Keratinocyte (primary cell): ENCODE measurements at regions not wholly inside any gene's neighbourhood (a gene's known extent, or its start where the extent isn't known, plus 50 kb on each side); places are given as distances from the start of the nearest gene placed in this dataset.

Source experiments
- DNase-seq: peaks from one replicate; pipeline ENCODE4 v3.0.0-alpha.2; 2011; ENCODE audit warnings: low read depth, missing footprints, low spot score
- FAIRE-seq: peaks from 2 replicates; lab custom pipeline; 2011; peaks lifted over from hg19 to GRCh38; lab: Jason Lieb, UNC
- H2AFZ ChIP-seq: 2 replicates; pipeline ENCODE4 v1.6.0; 2012; ENCODE audit warnings: low read length, control low read depth, inconsistent platforms; ENCODE audit not compliant: control insufficient read depth
- H3K27ac ChIP-seq: 2 replicates; pipeline ENCODE4 v1.5.1; 2011; ENCODE audit warnings: low read length; ENCODE audit not compliant: control insufficient read depth, insufficient read depth
- H3K27me3 ChIP-seq: 3 replicates; pipeline ENCODE4 v1.6.0; 2011; ENCODE audit warnings: low read length; ENCODE audit not compliant: control insufficient read depth, insufficient read depth; ENCODE audit errors: extremely low read depth
- H3K36me3 ChIP-seq, 2 experiments: 2 replicates in 1 of 2; 3 replicates in 1 of 2; pipeline ENCODE4 v1.5.1; 2011; ENCODE audit warnings: low read length in 2 of 2, mild to moderate bottlenecking in 1 of 2; ENCODE audit not compliant: control insufficient read depth in 2 of 2, insufficient read depth in 2 of 2; ENCODE audit errors: extremely low read depth in 1 of 2
- H3K4me1 ChIP-seq: 3 replicates; pipeline ENCODE4 v1.5.1; 2011; ENCODE audit warnings: low read length; ENCODE audit not compliant: control insufficient read depth, insufficient read depth; ENCODE audit errors: extremely low read depth
- H3K4me2 ChIP-seq: 3 replicates; pipeline ENCODE4 v1.6.0; 2011; ENCODE audit warnings: low read depth, low read length; ENCODE audit not compliant: control insufficient read depth, insufficient read depth; ENCODE audit errors: extremely low read depth
- H3K4me3 ChIP-seq, 3 experiments: fragments of 200-600 bp in 1 of 3; sonication (generic) in 1 of 3; 2 replicates in 2 of 3; 3 replicates in 1 of 3; pipeline ENCODE4 v1.5.1; 2011 to 2016; ENCODE audit warnings: low read length in 3 of 3, mild to moderate bottlenecking in 3 of 3, control low read depth in 2 of 3, inconsistent platforms in 1 of 3, low read depth in 1 of 3, mixed read lengths in 1 of 3, mixed run types in 1 of 3, moderate library complexity in 1 of 3; ENCODE audit not compliant: control insufficient read depth in 2 of 3, insufficient read depth in 2 of 3; ENCODE audit errors: extremely low read depth in 1 of 3
- H3K79me2 ChIP-seq: 2 replicates; pipeline ENCODE4 v1.6.0; 2012; ENCODE audit warnings: low read length; ENCODE audit not compliant: control insufficient read depth, insufficient read depth
- H3K9ac ChIP-seq: 3 replicates; pipeline ENCODE4 v1.6.0; 2011; ENCODE audit warnings: low read length; ENCODE audit not compliant: control insufficient read depth, insufficient read depth; ENCODE audit errors: extremely low read depth
- H3K9me1 ChIP-seq: 3 replicates; pipeline ENCODE4 v1.6.0; 2011; ENCODE audit warnings: low read length; ENCODE audit not compliant: control insufficient read depth, insufficient read depth; ENCODE audit errors: extremely low read depth
- H3K9me3 ChIP-seq: 2 replicates; pipeline ENCODE4 v1.5.1; 2012; ENCODE audit warnings: low read depth, low read length; ENCODE audit not compliant: control insufficient read depth
- H4K20me1 ChIP-seq: 3 replicates; pipeline ENCODE4 v1.6.0; 2011; ENCODE audit warnings: low read length; ENCODE audit not compliant: control insufficient read depth, insufficient read depth; ENCODE audit errors: extremely low read depth
- CTCF ChIP-seq, 3 experiments: IDR thresholded peaks in 1 of 3; conservative IDR thresholded peaks in 1 of 3; optimal IDR thresholded peaks in 1 of 3; 2 replicates in 2 of 3; 3 replicates in 1 of 3; pipeline versions ENCODE3 to v1.5.1; 2011; ENCODE audit warnings: low read length in 3 of 3, mild to moderate bottlenecking in 3 of 3, moderate library complexity in 2 of 3, control low read depth in 1 of 3, inconsistent platforms in 1 of 3; ENCODE audit not compliant: insufficient read depth in 2 of 3; ENCODE audit errors: extremely low read depth in 1 of 3
- EZH2 ChIP-seq: IDR thresholded peaks from one replicate; pipeline ENCODE4 v1.6.1; 2012; ENCODE audit warnings: inconsistent platforms, mild to moderate bottlenecking, low read length, moderate library complexity
- dilution Hi-C: fragments of 300-500 bp; cut with MboI; formaldehyde crosslinking; loops from one replicate; pipeline ENCODE4 v1.7.0; 2020; ENCODE audit warnings: low sequenced_read_pairs; ENCODE audit not compliant: extremely low pct_ligation_motif_present

DNA sequence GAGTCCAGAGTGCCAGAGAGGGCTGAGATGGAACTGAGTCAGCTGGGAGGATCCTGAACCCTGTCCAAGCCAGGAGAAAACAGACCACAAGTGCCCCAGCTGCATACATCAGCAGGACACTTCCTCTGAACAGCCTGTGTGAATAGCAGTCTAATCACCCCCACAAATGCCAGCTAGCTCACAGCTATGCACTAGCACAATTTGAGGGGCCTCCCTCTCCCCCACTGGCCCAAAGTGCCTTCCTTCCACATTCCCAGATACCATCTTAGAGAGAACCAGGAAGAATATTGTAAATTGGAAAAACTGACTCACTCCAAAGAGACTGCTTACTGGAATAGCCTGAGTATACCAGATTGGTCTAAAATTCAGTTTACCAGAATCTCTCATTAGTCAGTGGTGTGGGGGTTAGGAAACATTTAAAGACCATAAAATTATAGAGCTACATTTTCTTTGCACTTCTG, 292.6 kb upstream of the KLF3 start:
- H3K4me2 ChIP-seq = no peak overlapping the region
- H3K9ac ChIP-seq = no peak overlapping the region
- H3K9me1 ChIP-seq = no peaks in the 10 kb centered on the region
- H3K36me3 ChIP-seq = no peaks in the 10 kb centered on the region
- H2AFZ ChIP-seq = no peak overlapping the region
- dilution Hi-C loops = no loop called here
- H3K9me3 ChIP-seq = no peaks in the 10 kb centered on the region
- no peaks in the 10 kb centered on the region for H4K20me1 ChIP-seq
- DNase-seq (no peak), FAIRE-seq (no peak)
- H3K27me3 ChIP-seq = no peaks in the 10 kb centered on the region
- H3K79me2 ChIP-seq = no peaks in the 10 kb centered on the region
- H3K4me3 ChIP-seq = no peak overlapping the region
- no peak overlapping the region for H3K27ac ChIP-seq
- TF ChIP-seq CTCF (optimal IDR thresholded peaks at IDR 0.05 in 1 of 3, IDR thresholded peaks at IDR 0.05 in 1 of 3, conservative IDR thresholded peaks at IDR 0.05 in 1 of 3; ENCODE audit: extremely low read depth in 1 of 3, insufficient read depth in 2 of 3, low read length in 3 of 3) (no peak), EZH2 (no peak)
- H3K4me1 ChIP-seq = no peaks in the 10 kb centered on the region

GRCh38 chr4:38373375-38373774, 290.6 kb upstream of the KLF3 start:
- DNase-seq (no peak), FAIRE-seq (no peak)
- Histone ChIP-seq H2AFZ (no peak overlapping the region), H3K4me1 (no peaks in the 10 kb centered on the region), H3K27ac (no peak overlapping the region), H3K4me2 (no peak overlapping the region), H3K9ac (no peak overlapping the region), H3K79me2 (no peaks in the 10 kb centered on the region), H3K9me1 (no peaks in the 10 kb centered on the region), H4K20me1 (no peaks in the 10 kb centered on the region), H3K27me3 (no peaks in the 10 kb centered on the region), H3K4me3 (no peak overlapping the region), H3K9me3 (no peaks in the 10 kb centered on the region), H3K36me3 (no peaks in the 10 kb centered on the region)
- no peak for TF ChIP-seq CTCF (optimal IDR thresholded peaks at IDR 0.05 in 1 of 3, IDR thresholded peaks at IDR 0.05 in 1 of 3, conservative IDR thresholded peaks at IDR 0.05 in 1 of 3; ENCODE audit: extremely low read depth in 1 of 3, insufficient read depth in 2 of 3, low read length in 3 of 3)
- dilution Hi-C loops = no loop called here
